ENCODE measurements at regions not wholly inside any gene's neighbourhood (a gene's known extent, or its start where the extent isn't known, plus 50 kb on each side); places are given as distances from the start of the nearest gene placed in this dataset.

DNA sequence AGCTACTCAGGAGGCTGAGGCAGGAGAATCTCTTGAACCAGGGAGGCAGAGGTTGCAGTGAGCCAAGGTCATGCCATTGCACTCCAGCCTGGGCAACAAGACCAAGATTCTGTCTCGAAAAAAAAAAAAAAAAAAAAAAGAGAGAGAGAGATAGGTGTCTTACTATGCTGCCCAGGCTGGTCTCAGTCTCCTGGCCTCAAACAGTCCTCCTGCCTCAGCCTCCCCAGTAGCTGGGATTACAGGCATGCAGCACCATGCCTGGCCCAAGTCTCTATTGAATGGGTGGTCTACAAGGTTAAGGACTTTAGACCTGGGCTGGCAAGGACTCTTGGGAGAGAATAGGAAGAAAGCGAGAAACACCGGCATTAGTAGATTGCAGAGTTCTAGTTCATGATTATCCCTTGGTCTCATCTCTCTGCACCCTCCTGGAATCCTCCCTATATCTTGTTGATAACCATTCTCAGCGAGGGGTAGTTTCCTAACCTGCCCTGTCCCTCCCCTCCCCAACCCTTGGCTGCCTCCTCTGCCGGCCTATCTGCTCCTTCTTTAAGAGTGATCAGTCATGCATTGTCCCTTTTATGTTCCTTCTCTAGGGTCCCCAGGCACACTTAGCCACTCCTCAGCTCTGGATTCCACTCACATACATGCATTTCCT is 128.1 kb upstream of the MAP1LC3B2 start:
- no TSS peak for BruUV-seq (replicated peaks)
- Histone ChIP-seq H3K4me2 (ENCODE audit: low read depth, low read length) (no peak overlapping the region), H2AFZ (ENCODE audit: low read length) (no peak overlapping the region), H3K27me3 (ENCODE audit: control insufficient read depth in 1 of 2, insufficient read depth in 2 of 2, low read length in 2 of 2) (peaks cover 1 to 6% of the 10 kb centered on the region in 2 experiments; a peak in 3 of 5 replicates), H3K9ac (ENCODE audit: insufficient read depth, low read depth, low read length) (no peak overlapping the region), H3K79me2 (ENCODE audit: insufficient read depth, low read length) (no peaks in the 10 kb centered on the region), H3K4me3 (replicated peaks in 1 of 3; ENCODE audit: insufficient read depth in 1 of 3, low read depth in 2 of 3, low read length in 3 of 3) (no peak overlapping the region), H3K9me3 (ENCODE audit: low read length) (no peaks in the 10 kb centered on the region), H3K4me1 (ENCODE audit: insufficient read depth, low read length) (peaks cover 37% of the 10 kb centered on the region), H3K27ac (ENCODE audit: extremely low read length, insufficient read depth, low read length) (no peak overlapping the region), H4K20me1 (ENCODE audit: insufficient read depth, low read length) (no peaks in the 10 kb centered on the region), H3K36me3 (replicated peaks in 1 of 2; ENCODE audit: control insufficient read depth in 1 of 2, insufficient read depth in 2 of 2, low read length in 2 of 2) (no peaks in the 10 kb centered on the region)
- ChIA-PET CTCF (ENCODE audit: low intra/inter-chr PET ratio, low total read pairs) (no interaction called here), POLR2A (no interaction called here)
- FAIRE-seq (no peak), ATAC-seq (no peak), DNase-seq (ENCODE audit: low spot score) (no peak)
- intact Hi-C loops (cut with micrococcal nuclease; ENCODE audit: unreplicated experiment) (loop anchor here (10.0 kb wide), 1 partner anchor 436 kb away; no protein-coding TSS in a partner anchor), in situ Hi-C loops (cut with HindIII; ENCODE audit: extremely low pct_ligation_motif_present, low pct_unique_long_range_greater_than_20kb) (no loop called here)
- TF ChIP-seq YY1 (IDR thresholded peaks at IDR 0.05; ENCODE audit: insufficient read depth, insufficient replicate concordance, low read depth, low read length): no peak
- TF ChIP-seq HOXA3 (CRISPR knock-in tag; IDR thresholded peaks at IDR 0.05): no peak
- no peak for TF ChIP-seq DBP (CRISPR knock-in tag; IDR thresholded peaks at IDR 0.05; ENCODE audit: not compliant biosample characterization)
- TF ChIP-seq, protein P1, sequence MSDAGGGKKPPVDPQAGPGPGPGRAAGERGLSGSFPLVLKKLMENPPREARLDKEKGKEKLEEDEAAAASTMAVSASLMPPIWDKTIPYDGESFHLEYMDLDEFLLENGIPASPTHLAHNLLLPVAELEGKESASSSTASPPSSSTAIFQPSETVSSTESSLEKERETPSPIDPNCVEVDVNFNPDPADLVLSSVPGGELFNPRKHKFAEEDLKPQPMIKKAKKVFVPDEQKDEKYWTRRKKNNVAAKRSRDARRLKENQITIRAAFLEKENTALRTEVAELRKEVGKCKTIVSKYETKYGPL (CRISPR knock-in tag; IDR thresholded peaks at IDR 0.05): no peak
- no peak for TF ChIP-seq HMGA1 (CRISPR knock-in tag; conservative IDR thresholded peaks at IDR 0.05)
- TF ChIP-seq, protein P2, sequence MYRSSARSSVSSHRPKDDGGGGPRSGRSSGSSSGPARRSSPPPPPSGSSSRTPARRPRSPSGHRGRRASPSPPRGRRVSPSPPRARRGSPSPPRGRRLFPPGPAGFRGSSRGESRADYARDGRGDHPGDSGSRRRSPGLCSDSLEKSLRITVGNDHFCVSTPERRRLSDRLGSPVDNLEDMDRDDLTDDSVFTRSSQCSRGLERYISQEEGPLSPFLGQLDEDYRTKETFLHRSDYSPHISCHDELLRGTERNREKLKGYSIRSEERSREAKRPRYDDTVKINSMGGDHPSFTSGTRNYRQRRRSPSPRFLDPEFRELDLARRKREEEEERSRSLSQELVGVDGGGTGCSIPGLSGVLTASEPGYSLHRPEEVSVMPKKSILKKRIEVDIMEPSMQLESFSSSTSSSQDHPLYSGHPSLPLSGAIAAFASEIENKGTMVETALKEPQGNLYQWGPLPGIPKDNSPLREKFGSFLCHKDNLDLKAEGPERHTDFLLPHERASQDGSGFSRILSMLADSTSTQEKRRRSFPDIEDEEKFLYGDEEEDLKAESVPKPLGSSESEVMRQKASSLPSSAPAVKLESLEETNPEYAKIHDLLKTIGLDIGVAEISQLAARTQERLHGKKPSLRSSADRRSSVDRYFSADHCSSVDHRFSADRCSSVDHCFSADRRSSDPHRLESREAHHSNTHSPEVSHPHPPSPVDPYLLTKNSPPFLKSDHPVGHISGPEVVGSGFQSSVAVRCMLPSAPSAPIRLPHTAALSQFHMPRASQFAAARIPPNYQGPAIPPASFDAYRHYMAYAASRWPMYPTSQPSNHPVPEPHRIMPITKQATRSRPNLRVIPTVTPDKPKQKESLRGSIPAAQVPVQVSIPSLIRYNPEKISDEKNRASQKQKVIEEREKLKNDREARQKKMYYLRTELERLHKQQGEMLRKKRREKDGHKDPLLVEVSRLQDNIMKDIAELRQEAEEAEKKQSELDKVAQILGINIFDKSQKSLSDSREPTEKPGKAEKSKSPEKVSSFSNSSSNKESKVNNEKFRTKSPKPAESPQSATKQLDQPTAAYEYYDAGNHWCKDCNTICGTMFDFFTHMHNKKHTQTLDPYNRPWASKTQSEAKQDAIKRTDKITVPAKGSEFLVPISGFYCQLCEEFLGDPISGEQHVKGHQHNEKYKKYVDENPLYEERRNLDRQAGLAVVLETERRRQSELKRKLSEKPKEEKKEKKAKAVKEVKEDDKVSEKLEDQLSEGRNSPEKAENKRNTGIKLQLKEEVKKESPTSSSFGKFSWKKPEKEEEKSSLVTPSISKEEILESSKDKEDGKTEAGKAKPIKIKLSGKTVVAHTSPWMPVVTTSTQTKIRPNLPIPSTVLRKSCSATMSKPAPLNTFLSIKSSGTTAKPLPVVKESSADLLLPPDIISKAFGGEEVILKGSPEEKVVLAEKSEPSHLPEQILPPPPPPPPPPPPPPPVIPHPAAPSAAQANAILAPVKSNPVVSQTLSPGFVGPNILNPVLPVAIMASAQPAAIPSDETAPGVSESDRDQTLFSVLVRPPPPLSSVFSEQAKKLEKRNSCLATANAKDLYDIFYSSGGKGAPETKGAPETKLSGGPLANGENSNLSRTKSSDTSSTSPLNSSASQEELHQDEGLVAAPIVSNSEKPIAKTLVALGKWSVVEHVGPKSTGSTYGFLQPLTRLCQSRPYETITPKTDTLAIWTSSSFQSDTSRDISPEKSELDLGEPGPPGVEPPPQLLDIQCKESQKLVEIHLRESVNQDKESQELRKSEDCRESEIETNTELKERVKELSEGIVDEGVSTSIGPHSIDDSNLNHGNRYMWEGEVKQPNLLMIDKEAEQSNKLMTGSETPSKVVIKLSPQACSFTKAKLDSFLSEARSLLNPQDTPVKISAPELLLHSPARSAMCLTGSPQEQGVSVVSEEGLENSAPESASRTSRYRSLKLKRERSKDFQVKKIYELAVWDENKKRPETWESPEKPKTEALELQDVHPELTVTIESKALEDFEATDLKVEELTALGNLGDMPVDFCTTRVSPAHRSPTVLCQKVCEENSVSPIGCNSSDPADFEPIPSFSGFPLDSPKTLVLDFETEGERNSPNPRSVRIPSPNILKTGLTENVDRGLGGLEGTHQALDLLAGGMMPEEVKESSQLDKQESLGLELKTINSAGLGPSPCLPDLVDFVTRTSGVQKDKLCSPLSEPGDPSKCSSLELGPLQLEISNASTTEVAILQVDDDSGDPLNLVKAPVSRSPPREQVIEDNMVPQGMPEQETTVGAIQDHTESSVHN (CRISPR knock-in tag; IDR thresholded peaks at IDR 0.05): no peak
- TF ChIP-seq ZMYM4 (CRISPR knock-in tag; IDR thresholded peaks at IDR 0.05): no peak
- no peak for TF ChIP-seq BCL6 (CRISPR knock-in tag; IDR thresholded peaks at IDR 0.05)
- TF ChIP-seq NR3C1 (CRISPR knock-in tag; IDR thresholded peaks at IDR 0.05): no peak
- no peak for TF ChIP-seq ARID3A (IDR thresholded peaks at IDR 0.05; ENCODE audit: low read depth, low read length)
- no peak for TF ChIP-seq E2F1 (CRISPR knock-in tag; IDR thresholded peaks at IDR 0.05)
- 63% methylated on average over 5 of the region's 5 CpGs for WGBS (ENCODE audit: low lambda C conversion rate)
